M059J (cell line): ENCODE measurements at regions not wholly inside any gene's neighbourhood (a gene's known extent, or its start where the extent isn't known, plus 50 kb on each side); places are given as distances from the start of the nearest gene placed in this dataset.

ENCODE experiments used
- DNase-seq: peaks from one replicate; pipeline ENCODE4 v3.0.0-alpha.2; 2012; ENCODE audit warnings: low read depth

DNA sequence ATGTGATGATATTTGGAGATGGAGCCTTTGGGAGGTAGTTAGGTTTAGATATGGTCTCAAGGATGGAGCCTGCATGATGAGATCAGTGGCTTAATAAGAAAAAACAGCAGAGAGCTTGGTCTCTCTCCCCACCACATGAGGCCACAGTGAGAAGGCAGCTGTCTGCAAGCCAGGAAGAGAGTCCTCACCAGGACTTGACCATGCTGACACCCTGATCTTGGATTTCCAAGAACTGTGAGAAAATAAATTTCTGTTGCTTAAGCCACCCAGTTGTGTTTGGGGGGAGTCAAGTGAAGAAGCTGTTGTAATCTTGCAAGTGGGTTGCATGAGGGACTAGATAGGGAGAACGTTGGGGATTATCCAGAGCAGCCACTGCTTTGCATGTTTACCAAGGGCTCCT is 62.3 kb upstream of the TNFAIP8L3 start:
- no peak for DNase-seq

DNA sequence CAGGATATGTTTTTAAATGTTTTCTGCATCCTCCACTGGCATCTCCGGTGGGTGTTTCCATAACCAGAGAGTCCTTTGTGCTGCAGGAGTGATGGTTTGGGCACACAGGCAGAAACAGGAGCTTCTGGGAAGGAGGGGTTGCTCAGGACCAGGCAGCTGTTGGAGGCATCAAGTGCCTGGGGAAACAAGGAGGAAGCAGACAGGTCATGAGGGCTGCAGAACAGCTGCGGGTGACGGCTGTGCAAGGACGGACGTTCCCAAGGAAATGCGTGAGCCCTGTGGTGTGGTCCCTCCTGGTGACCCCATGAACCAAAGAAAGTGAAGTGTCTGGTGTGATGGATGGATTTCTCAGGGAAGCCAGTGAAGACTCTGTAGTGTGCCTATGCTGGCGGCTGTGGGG is 61.2 kb upstream of the TNFAIP8L3 start:
- DNase-seq: no peak

DNA sequence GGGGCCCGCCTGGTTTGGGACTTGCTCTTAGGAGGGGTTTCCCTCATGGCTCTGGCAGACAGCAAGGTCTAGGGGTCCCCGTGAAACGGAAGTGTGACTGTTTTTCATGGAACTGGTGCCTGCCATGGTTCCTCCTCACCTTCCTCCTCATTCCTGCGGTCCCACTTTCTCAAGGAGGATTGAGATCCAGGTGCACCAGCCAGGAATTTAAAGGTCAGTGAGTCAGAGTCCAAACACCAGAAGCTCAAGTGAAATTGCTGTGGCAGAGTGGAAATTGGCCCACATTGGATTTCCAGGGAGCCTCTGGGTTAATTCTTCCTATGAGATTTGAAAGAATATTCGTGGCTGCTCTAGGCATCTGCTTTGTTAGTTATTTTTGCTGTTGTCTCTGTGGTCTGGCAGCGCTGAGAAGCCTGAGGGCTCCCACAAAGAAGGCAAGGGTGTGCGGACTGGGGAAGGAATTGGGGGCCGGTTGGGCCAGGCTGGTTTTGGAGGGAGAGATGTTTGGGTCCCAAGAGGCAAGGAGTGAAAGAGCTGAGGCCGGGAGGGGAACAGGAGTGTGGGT is 60.4 kb upstream of the TNFAIP8L3 start:
- peak; percentile 47 for DNase-seq
